A549 (cell line): ENCODE measurements at regions not wholly inside any gene's neighbourhood (a gene's known extent, or its start where the extent isn't known, plus 50 kb on each side); places are given as distances from the start of the nearest gene placed in this dataset.

Experiments used
- ATAC-seq, 2 experiments: fragments of 200-7000 bp in 1 of 2; fragments of >200 bp in 1 of 2; cut with Nextera tagmentation in 1 of 2; cut with Tn5 transposase in 1 of 2; 3 replicates each; pipeline versions ENCODE4 v1.8.0 to v1.9.1; 2018 to 2020; ENCODE audit warnings: mild to moderate bottlenecking in 1 of 2, moderate library complexity in 1 of 2
- CTCF ChIA-PET: fragments of 300-600 bp; sonication (Branson Sonifier 250); formaldehyde crosslinking; extraction: SDS; loops from one replicate; lab custom pipeline; 2021; ENCODE audit warnings: antibody characterized with exemption, inconsistent platforms; lab: Yijun Ruan, JAX
- POLR2A ChIA-PET: fragments of 350-600 bp; formaldehyde crosslinking; extraction: SDS; loops from one replicate; lab custom pipeline; 2021; ENCODE audit warnings: antibody characterized with exemption, inconsistent platforms; lab: Yijun Ruan, JAX
- DNase-seq, 2 experiments: peaks; one replicate each; pipeline versions ENCODE4 v3.0.0 to v3.0.0-alpha.2; 2011 to 2016; ENCODE audit warnings: low read depth in 1 of 2, low spot score in 1 of 2
- FAIRE-seq: peaks from 2 replicates; lab custom pipeline; 2011; peaks lifted over from hg19 to GRCh38; lab: Jason Lieb, UNC
- H3K27ac ChIP-seq, 2 experiments: fragments of >200 bp; sonication (Bioruptor Twin); formaldehyde crosslinking; 3 replicates each; pipeline ENCODE4 v1.5.1; 2016 to 2017
- H3K4me1 ChIP-seq: fragments of >200 bp; sonication (Bioruptor Twin); formaldehyde crosslinking; 3 replicates; pipeline ENCODE4 v1.6.1; 2016
- H3K4me2 ChIP-seq: fragments of >200 bp; sonication (Bioruptor Twin); formaldehyde crosslinking; 3 replicates; pipeline ENCODE4 v1.6.1; 2016
- H3K4me3 ChIP-seq: fragments of >200 bp; sonication (Bioruptor Twin); formaldehyde crosslinking; 3 replicates; pipeline ENCODE4 v1.5.1; 2016
- H3K9me3 ChIP-seq: fragments of >200 bp; sonication (Bioruptor Twin); formaldehyde crosslinking; 3 replicates; pipeline ENCODE4 v1.6.1; 2016
- ATOH8 ChIP-seq: fragments of 250-450 bp; sonication (Bioruptor Pico); IDR thresholded peaks from 2 replicates; pipeline ENCODE4 v1.5.0; 2020; ENCODE audit warnings: low read depth, mild to moderate bottlenecking, moderate library complexity
- BCL3 ChIP-seq: fragments of >200 bp; sonication (Bioruptor Twin); formaldehyde crosslinking; IDR thresholded peaks from 3 replicates; pipeline ENCODE4 v1.6.1; 2016
- BHLHE40 ChIP-seq: IDR thresholded peaks from 2 replicates; pipeline ENCODE4 v1.6.1; 2012; ENCODE audit warnings: low read depth, low read length, inconsistent platforms
- CBX2 ChIP-seq: fragments of 200-600 bp; sonication (generic); IDR thresholded peaks from 2 replicates; pipeline ENCODE4 v1.6.1; 2016; ENCODE audit warnings: low read depth, mild to moderate bottlenecking, borderline replicate concordance
- CHD2 ChIP-seq: fragments of 150-350 bp; IDR thresholded peaks from 2 replicates; pipeline ENCODE4 v1.6.1; 2014; ENCODE audit warnings: low read length; ENCODE audit not compliant: partially characterized antibody
- EP300 ChIP-seq, 2 experiments: fragments of >200 bp; sonication (Bioruptor Twin); formaldehyde crosslinking; IDR thresholded peaks; 2 replicates in 1 of 2; 3 replicates in 1 of 2; pipeline ENCODE4 v1.6.1; 2016 to 2017
- ESRRA ChIP-seq: fragments of 150-350 bp; IDR thresholded peaks from 2 replicates; pipeline ENCODE4 v1.6.1; 2014; ENCODE audit warnings: mild to moderate bottlenecking, low read length, borderline replicate concordance
- HOXA7 ChIP-seq: fragments of 250-450 bp; sonication (Bioruptor Pico); IDR thresholded peaks from 2 replicates; pipeline ENCODE4 v1.5.0; 2020; ENCODE audit warnings: mild to moderate bottlenecking, moderate library complexity
- HOXB13 ChIP-seq: fragments of 250-450 bp; sonication (Bioruptor Pico); IDR thresholded peaks from 2 replicates; pipeline ENCODE4 v1.5.0; 2020; ENCODE audit warnings: low read depth, mild to moderate bottlenecking, moderate library complexity
- HOXB5 ChIP-seq: fragments of 250-450 bp; sonication (Bioruptor Pico); IDR thresholded peaks from 2 replicates; pipeline ENCODE4 v1.5.0; 2020; ENCODE audit warnings: mild to moderate bottlenecking, moderate library complexity
- KDM5A ChIP-seq: fragments of 200-600 bp; sonication (generic); IDR thresholded peaks from 2 replicates; pipeline ENCODE4 v1.6.1; 2016; ENCODE audit warnings: antibody characterized with exemption, mild to moderate bottlenecking
- MYC ChIP-seq: IDR thresholded peaks from 2 replicates; pipeline ENCODE4 v1.6.1; 2012; ENCODE audit warnings: mild to moderate bottlenecking, inconsistent platforms, low read length, improper control_type of control experiment, borderline replicate concordance
- NPAS2 ChIP-seq: fragments of 250-450 bp; sonication (Bioruptor Pico); IDR thresholded peaks from 2 replicates; pipeline ENCODE4 v1.8.0; 2022; ENCODE audit warnings: mild to moderate bottlenecking, moderate library complexity, borderline replicate concordance
- PBX3 ChIP-seq: IDR thresholded peaks from 2 replicates; pipeline ENCODE4 v1.6.1; 2012
- PHF8 ChIP-seq: fragments of 200-600 bp; sonication (generic); IDR thresholded peaks from 2 replicates; pipeline ENCODE4 v1.6.1; 2016; ENCODE audit warnings: low read depth, mild to moderate bottlenecking, antibody characterized with exemption, moderate library complexity, borderline replicate concordance
- POLR2A ChIP-seq: IDR thresholded peaks from 2 replicates; pipeline ENCODE4 v1.6.1; 2012; ENCODE audit warnings: mild to moderate bottlenecking, low read length
- RAD21 ChIP-seq, 2 experiments: fragments of >200 bp in 1 of 2; sonication (Bioruptor Twin) in 1 of 2; formaldehyde crosslinking in 1 of 2; IDR thresholded peaks in 1 of 2; conservative IDR thresholded peaks in 1 of 2; 2 replicates in 1 of 2; 3 replicates in 1 of 2; pipeline ENCODE4 v1.6.1; 2012 to 2018; ENCODE audit warnings: inconsistent platforms in 1 of 2
- REST ChIP-seq: fragments of 200-600 bp; sonication (generic); IDR thresholded peaks from 2 replicates; pipeline ENCODE4 v1.6.1; 2016; ENCODE audit warnings: antibody characterized with exemption, mild to moderate bottlenecking, moderate library complexity
- RNF2 ChIP-seq: fragments of 200-600 bp; sonication (generic); IDR thresholded peaks from 2 replicates; pipeline ENCODE4 v1.6.1; 2016; ENCODE audit warnings: low read depth, mild to moderate bottlenecking, antibody characterized with exemption, moderate library complexity, borderline replicate concordance
- TFCP2L1 ChIP-seq: fragments of 250-450 bp; sonication (Bioruptor Pico); IDR thresholded peaks from 2 replicates; pipeline ENCODE4 v1.5.0; 2021; ENCODE audit warnings: mild to moderate bottlenecking
- TP53 ChIP-seq: fragments of 250-450 bp; sonication (Bioruptor Pico); IDR thresholded peaks from 2 replicates; pipeline ENCODE4 v1.5.0; 2021; ENCODE audit warnings: mild to moderate bottlenecking, moderate library complexity
- USF2 ChIP-seq: fragments of 450-650 bp; IDR thresholded peaks from 2 replicates; pipeline ENCODE4 v1.6.1; 2014; ENCODE audit warnings: antibody characterized with exemption
- ZNF302 ChIP-seq: fragments of 250-450 bp; sonication (Bioruptor Pico); IDR thresholded peaks from 2 replicates; pipeline ENCODE4 v1.9.0; 2021; ENCODE audit warnings: inconsistent platforms, mild to moderate bottlenecking, moderate library complexity
- WGBS: methylation state at CpG from one replicate; pipeline ENCODE4 v1.1.6; 2017; ENCODE audit errors: missing lambda C conversion rate; 5-methylcytosine and 5-hydroxymethylcytosine counted together

GRCh38 chr1:208979776-208980175 is 603.7 kb upstream of the CAMK1G start (continued):
- TF ChIP-seq TFCP2L1 (CRISPR knock-in tag) (no peak), CBX2 (no peak), POLR2A (no peak), RAD21 (conservative IDR thresholded peaks at IDR 0.05 in 1 of 2, IDR thresholded peaks at IDR 0.05 in 1 of 2) (no peak), EP300 (IDR thresholded peaks at IDR 0.05) (no peak)

- ChIA-PET CTCF (no interaction called here), POLR2A (no interaction called here)
- DNase-seq (no peak), ATAC-seq (no peak), FAIRE-seq (no peak)
- Histone ChIP-seq H3K4me2 (no peak overlapping the region), H3K4me3 (no peak overlapping the region), H3K4me1 (no peaks in the 10 kb centered on the region), H3K9me3 (no peaks in the 10 kb centered on the region; the same call in 2 of the 3 replicates), H3K27ac (no peak overlapping the region)
- 34% methylated on average over 1 of the region's 1 CpG for WGBS
- TF ChIP-seq REST, result no peak
These were observed 602.9 kb upstream of the CAMK1G start for GRCh38 chr1:208980605-208981004.

GRCh38 chr1:208985231-208985630 is 598.3 kb upstream of the CAMK1G start:
- POLR2A ChIA-PET, result no interaction called here
- Histone ChIP-seq H3K4me2 (no peak overlapping the region), H3K4me1 (no peaks in the 10 kb centered on the region), H3K9me3 (no peaks in the 10 kb centered on the region; the same call in 2 of the 3 replicates), H3K27ac (no peak overlapping the region), H3K4me3 (no peak overlapping the region)
- FAIRE-seq, result no peak
- no peak for DNase-seq
- CTCF ChIA-PET, result no interaction called here
- no peak for ATAC-seq
- TF ChIP-seq MYC (no peak), EP300 (IDR thresholded peaks at IDR 0.05) (no peak), BHLHE40 (no peak), HOXA7 (CRISPR knock-in tag) (no peak), POLR2A (no peak), BCL3 (no peak), RNF2 (no peak), PHF8 (no peak), HOXB13 (CRISPR knock-in tag) (no peak), ZNF302 (no peak), USF2 (no peak), ATOH8 (CRISPR knock-in tag) (no peak), ESRRA (no peak), CHD2 (no peak), NPAS2 (no peak), HOXB5 (CRISPR knock-in tag) (no peak), KDM5A (no peak), PBX3 (no peak), TP53 (CRISPR knock-in tag) (no peak)
- WGBS, result 4% methylated on average over 1 of the region's 1 CpG
